IMR-90 (cell line): ENCODE measurements at regions not wholly inside any gene's neighbourhood (a gene's known extent, or its start where the extent isn't known, plus 50 kb on each side); places are given as distances from the start of the nearest gene placed in this dataset.

Experiments used
- BHLHE40 ChIP-seq: fragments of 150-350 bp; IDR thresholded peaks from 2 replicates; pipeline ENCODE4 v1.6.1; 2016; ENCODE audit warnings: mild to moderate bottlenecking, low read depth, low read length
- CTCF ChIP-seq: conservative IDR thresholded peaks from 2 replicates; pipeline ENCODE4 v1.5.1; 2012; ENCODE audit warnings: mild to moderate bottlenecking, low read depth, low read length, improper control_type of control experiment
- MAFK ChIP-seq: IDR thresholded peaks from 2 replicates; pipeline ENCODE4 v1.6.1; 2012; ENCODE audit warnings: low read depth, low read length, improper control_type of control experiment
- MAZ ChIP-seq: IDR thresholded peaks from 2 replicates; pipeline ENCODE4 v1.6.1; 2012; ENCODE audit warnings: low read depth, mild to moderate bottlenecking, low read length, improper control_type of control experiment, moderate library complexity, borderline replicate concordance
- NFE2L2 ChIP-seq: fragments of 150-350 bp; IDR thresholded peaks from 2 replicates; pipeline ENCODE4 v1.6.1; 2016; ENCODE audit warnings: low read depth, mild to moderate bottlenecking, low read length
- POLR2A ChIP-seq: IDR thresholded peaks from 2 replicates; pipeline ENCODE4 v1.6.1; 2012; ENCODE audit warnings: mild to moderate bottlenecking, low read depth, low read length
- RAD21 ChIP-seq: IDR thresholded peaks from 2 replicates; pipeline ENCODE4 v1.6.1; 2012; ENCODE audit warnings: low read length, improper control_type of control experiment
- RCOR1 ChIP-seq: IDR thresholded peaks from 2 replicates; pipeline ENCODE4 v1.6.1; 2012; ENCODE audit warnings: mild to moderate bottlenecking, low read length, improper control_type of control experiment; ENCODE audit not compliant: insufficient replicate concordance
- RFX5 ChIP-seq: IDR thresholded peaks from 2 replicates; pipeline ENCODE4 v1.8.0; 2012; ENCODE audit warnings: low read depth, mild to moderate bottlenecking, low read length, moderate library complexity

GRCh38 chr2:225108805-225109204 lies 66.5 kb upstream of the DOCK10 start:
- TF ChIP-seq CTCF (no peak), POLR2A (no peak), BHLHE40 (no peak), RAD21 (no peak), RFX5 (no peak), MAFK (no peak), NFE2L2 (peak; percentile 60), MAZ (no peak), RCOR1 (no peak)
